OCI-LY7 (cell line): ENCODE measurements at regions not wholly inside any gene's neighbourhood (a gene's known extent, or its start where the extent isn't known, plus 50 kb on each side); places are given as distances from the start of the nearest gene placed in this dataset.

Experiments used
- BruUV-seq: library from RNA; stranded (reverse); fragments of 400-500 nt; replicated peaks from 2 replicates; lab custom pipeline; 2021; lab: Mats Ljungman, UMichigan
- CTCF ChIA-PET: fragments of 300-600 bp; sonication (Branson Sonifier 250); formaldehyde crosslinking; loops from one replicate; lab custom pipeline; 2022; ENCODE audit warnings: antibody characterized with exemption; ENCODE audit not compliant: unreplicated experiment; lab: Charles Lee
- POLR2A ChIA-PET: fragments of 300-600 bp; sonication (Branson Sonifier 250); formaldehyde crosslinking; loops from one replicate; lab custom pipeline; 2022; ENCODE audit warnings: antibody characterized with exemption; lab: Charles Lee
- DNase-seq: peaks from one replicate; pipeline ENCODE4 v3.0.0-alpha.2; 2015; ENCODE audit warnings: low spot score
- H2AFZ ChIP-seq: fragments of 200-600 bp; sonication (generic), shearing (Covaris generic); 2 replicates; pipeline ENCODE4 v1.6.1; 2014; ENCODE audit warnings: mild to moderate bottlenecking, antibody characterized with exemption, low read length, moderate library complexity
- H3K27ac ChIP-seq: fragments of 200-600 bp; sonication (generic); 2 replicates; pipeline ENCODE4 v1.5.1; 2014; ENCODE audit warnings: mixed run types, low read depth, mild to moderate bottlenecking, moderate library complexity, low read length, inconsistent platforms; ENCODE audit not compliant: poor library complexity, severe bottlenecking
- H3K36me3 ChIP-seq: fragments of 200-600 bp; sonication (generic); 2 replicates; pipeline ENCODE4 v1.6.1; 2014; ENCODE audit warnings: mild to moderate bottlenecking, antibody characterized with exemption, low read length, moderate library complexity, mixed read lengths; ENCODE audit not compliant: insufficient read depth
- H3K4me1 ChIP-seq: fragments of 200-600 bp; sonication (generic); 2 replicates; pipeline ENCODE4 v1.5.1; 2014; ENCODE audit warnings: mild to moderate bottlenecking, low read length; ENCODE audit not compliant: insufficient read depth, poor library complexity, severe bottlenecking
- H3K4me2 ChIP-seq: fragments of 200-600 bp; sonication (generic); 2 replicates; pipeline ENCODE4 v1.6.1; 2014; ENCODE audit warnings: mild to moderate bottlenecking, low read length
- H3K4me3 ChIP-seq: fragments of 200-600 bp; sonication (generic); 2 replicates; pipeline ENCODE4 v1.5.1; 2014; ENCODE audit warnings: mild to moderate bottlenecking, low read depth, low read length; ENCODE audit not compliant: poor library complexity, severe bottlenecking
- H3K79me2 ChIP-seq: fragments of 200-600 bp; sonication (generic); 2 replicates; pipeline ENCODE4 v1.6.1; 2016; ENCODE audit warnings: low read depth, mild to moderate bottlenecking, low read length, moderate library complexity, mixed read lengths; ENCODE audit not compliant: insufficient read depth
- H3K9me2 ChIP-seq: fragments of 200-600 bp; sonication (generic); 2 replicates; pipeline ENCODE4 v1.6.1; 2016; ENCODE audit warnings: mild to moderate bottlenecking, low read length, mixed read lengths; ENCODE audit not compliant: insufficient read depth
- H3K9me3 ChIP-seq: fragments of 200-600 bp; sonication (generic); 2 replicates; pipeline ENCODE4 v1.6.1; 2014; ENCODE audit warnings: mild to moderate bottlenecking, mixed run types, low read length, mixed read lengths
- H4K20me1 ChIP-seq: fragments of 200-600 bp; sonication (generic); 2 replicates; pipeline ENCODE4 v1.6.1; 2014; ENCODE audit warnings: mild to moderate bottlenecking, antibody characterized with exemption, low read length, moderate library complexity, mixed read lengths; ENCODE audit not compliant: insufficient read depth
- CTCF ChIP-seq: fragments of 200-600 bp; sonication (generic); conservative IDR thresholded peaks from 2 replicates; pipeline ENCODE4 v1.5.1; 2014; ENCODE audit warnings: mild to moderate bottlenecking, antibody characterized with exemption, low read length, moderate library complexity, mixed read lengths
- EZH2phosphoT487 ChIP-seq: fragments of 200-600 bp; sonication (generic); IDR thresholded peaks from 2 replicates; pipeline ENCODE4 v1.6.1; 2018; ENCODE audit warnings: low read depth, borderline replicate concordance, mild to moderate bottlenecking, mixed run types, antibody characterized with exemption, low read length, moderate library complexity, mixed read lengths
- intact Hi-C: fragments of 100-400 bp; cut with micrococcal nuclease; formaldehyde crosslinking; loops from one replicate; pipeline ENCODE4 v1.10.0; 2022; ENCODE audit not compliant: unreplicated experiment

GRCh38 chr18:43627848-43628530 lies 350.7 kb upstream of the SYT4 start:
- ChIA-PET POLR2A (no interaction called here), CTCF (no interaction called here)
- no peak for DNase-seq
- Histone ChIP-seq H4K20me1 (no peaks in the 10 kb centered on the region), H3K4me2 (no peak overlapping the region), H3K79me2 (no peaks in the 10 kb centered on the region), H3K9me2 (no peaks in the 10 kb centered on the region), H3K9me3 (no peaks in the 10 kb centered on the region), H3K36me3 (no peaks in the 10 kb centered on the region), H3K4me3 (no peak overlapping the region), H3K27ac (no peak overlapping the region), H3K4me1 (no peaks in the 10 kb centered on the region), H2AFZ (no peak overlapping the region)
- TF ChIP-seq EZH2phosphoT487 (no peak), CTCF (no peak)
- no TSS peak for BruUV-seq
- intact Hi-C loops: no loop called here

GRCh38 chr18:43634994-43635393 lies 357.7 kb upstream of the SYT4 start:
- no peaks in the 10 kb centered on the region for H3K9me2 ChIP-seq
- POLR2A ChIA-PET: no interaction called here
- H3K4me2 ChIP-seq: no peak overlapping the region
- DNase-seq: no peak
- H3K36me3 ChIP-seq: no peaks in the 10 kb centered on the region
- no peaks in the 10 kb centered on the region for H4K20me1 ChIP-seq
- no peak overlapping the region for H3K27ac ChIP-seq
- BruUV-seq: no TSS peak
- no peaks in the 10 kb centered on the region for H3K4me1 ChIP-seq
- CTCF ChIA-PET: no interaction called here
- H2AFZ ChIP-seq: no peak overlapping the region
- no peak overlapping the region for H3K4me3 ChIP-seq
- intact Hi-C loops: no loop called here
- no peaks in the 10 kb centered on the region for H3K9me3 ChIP-seq
- TF ChIP-seq CTCF (no peak), EZH2phosphoT487 (no peak)
- no peaks in the 10 kb centered on the region for H3K79me2 ChIP-seq

GRCh38 chr18:43635397-43635796 lies 358.1 kb upstream of the SYT4 start:
- BruUV-seq: no TSS peak
- TF ChIP-seq EZH2phosphoT487 (no peak), CTCF (no peak)
- POLR2A ChIA-PET: no interaction called here

More at GRCh38 chr18:43635397-43635796, 358.1 kb upstream of the SYT4 start:
- Histone ChIP-seq H3K4me2 (no peak overlapping the region), H3K4me3 (no peak overlapping the region), H3K27ac (no peak overlapping the region), H3K9me2 (no peaks in the 10 kb centered on the region), H3K4me1 (no peaks in the 10 kb centered on the region), H3K36me3 (no peaks in the 10 kb centered on the region), H4K20me1 (no peaks in the 10 kb centered on the region), H2AFZ (no peak overlapping the region), H3K79me2 (no peaks in the 10 kb centered on the region), H3K9me3 (no peaks in the 10 kb centered on the region)
- DNase-seq: no peak
- CTCF ChIA-PET: no interaction called here
- intact Hi-C loops: no loop called here
